MM.1S (cell line): ENCODE measurements at regions not wholly inside any gene's neighbourhood (a gene's known extent, or its start where the extent isn't known, plus 50 kb on each side); places are given as distances from the start of the nearest gene placed in this dataset.

Source experiments
- DNase-seq: peaks from one replicate; pipeline ENCODE4 v3.0.0-alpha.2; 2015
- H2AFZ ChIP-seq: fragments of 300-600 bp; sonication (generic); 2 replicates; pipeline ENCODE4 v1.6.0; 2016; ENCODE audit warnings: antibody characterized with exemption, low read length
- H3F3A ChIP-seq: fragments of 300-600 bp; sonication (generic); 2 replicates; pipeline ENCODE4 v1.6.1; 2016; ENCODE audit warnings: mild to moderate bottlenecking, antibody characterized with exemption, low read length, moderate library complexity, mixed read lengths; ENCODE audit not compliant: insufficient read depth
- H3K27ac ChIP-seq: fragments of 300-600 bp; sonication (generic); 2 replicates; pipeline ENCODE4 v1.5.1; 2016; ENCODE audit warnings: mild to moderate bottlenecking, low read length
- H3K27me3 ChIP-seq: fragments of 300-600 bp; sonication (generic); replicated peaks from 2 replicates; pipeline ENCODE4 v1.6.0; 2016; ENCODE audit warnings: low read length; ENCODE audit not compliant: insufficient read depth
- H3K36me3 ChIP-seq: fragments of 300-600 bp; sonication (generic); replicated peaks from 2 replicates; pipeline ENCODE4 v1.6.1; 2016; ENCODE audit warnings: mild to moderate bottlenecking, low read length, mixed read lengths; ENCODE audit not compliant: insufficient read depth
- H3K4me1 ChIP-seq: fragments of 300-600 bp; sonication (generic); 2 replicates; pipeline ENCODE4 v1.6.1; 2016; ENCODE audit warnings: low read length, mixed read lengths
- H3K4me2 ChIP-seq: fragments of 300-600 bp; sonication (generic); 2 replicates; pipeline ENCODE4 v1.6.0; 2016; ENCODE audit warnings: low read depth, low read length
- H3K4me3 ChIP-seq: fragments of 300-600 bp; sonication (generic); 2 replicates; pipeline ENCODE4 v1.5.1; 2016; ENCODE audit warnings: low read length, mixed read lengths
- H3K79me2 ChIP-seq: fragments of 300-600 bp; sonication (generic); 2 replicates; pipeline ENCODE4 v1.6.1; 2016; ENCODE audit warnings: mixed run types, low read length, mixed read lengths
- H3K9ac ChIP-seq: fragments of 300-600 bp; sonication (generic); 2 replicates; pipeline ENCODE4 v1.6.1; 2016; ENCODE audit warnings: low read length, mixed read lengths
- H3K9me2 ChIP-seq: fragments of 300-600 bp; sonication (generic); replicated peaks from 2 replicates; pipeline ENCODE4 v1.6.1; 2016; ENCODE audit warnings: mild to moderate bottlenecking, low read length, mixed read lengths; ENCODE audit not compliant: insufficient read depth
- H3K9me3 ChIP-seq: fragments of 300-600 bp; sonication (generic); replicated peaks from 2 replicates; pipeline ENCODE4 v1.6.1; 2016; ENCODE audit warnings: mild to moderate bottlenecking, low read length, mixed read lengths; ENCODE audit not compliant: insufficient read depth
- H4K20me1 ChIP-seq: fragments of 300-600 bp; sonication (generic); 2 replicates; pipeline ENCODE4 v1.6.1; 2016; ENCODE audit warnings: mild to moderate bottlenecking, low read length, moderate library complexity, mixed read lengths; ENCODE audit not compliant: insufficient read depth
- EZH2 ChIP-seq: fragments of 300-600 bp; sonication (generic); optimal IDR thresholded peaks from 2 replicates; pipeline ENCODE3; 2017; ENCODE audit warnings: low read depth, mild to moderate bottlenecking, antibody characterized with exemption, low read length, mixed read lengths
- EZH2phosphoT487 ChIP-seq: fragments of 300-600 bp; sonication (generic); IDR thresholded peaks from 2 replicates; pipeline ENCODE4 v1.6.1; 2018; ENCODE audit warnings: antibody characterized with exemption, low read length
- TF ChIP-seq, protein P1 (sequence below): fragments of 300-600 bp; sonication (generic); IDR thresholded peaks from 2 replicates; pipeline ENCODE4 v1.5.1; 2016; ENCODE audit warnings: antibody characterized with exemption, low read length, mixed read lengths

DNA sequence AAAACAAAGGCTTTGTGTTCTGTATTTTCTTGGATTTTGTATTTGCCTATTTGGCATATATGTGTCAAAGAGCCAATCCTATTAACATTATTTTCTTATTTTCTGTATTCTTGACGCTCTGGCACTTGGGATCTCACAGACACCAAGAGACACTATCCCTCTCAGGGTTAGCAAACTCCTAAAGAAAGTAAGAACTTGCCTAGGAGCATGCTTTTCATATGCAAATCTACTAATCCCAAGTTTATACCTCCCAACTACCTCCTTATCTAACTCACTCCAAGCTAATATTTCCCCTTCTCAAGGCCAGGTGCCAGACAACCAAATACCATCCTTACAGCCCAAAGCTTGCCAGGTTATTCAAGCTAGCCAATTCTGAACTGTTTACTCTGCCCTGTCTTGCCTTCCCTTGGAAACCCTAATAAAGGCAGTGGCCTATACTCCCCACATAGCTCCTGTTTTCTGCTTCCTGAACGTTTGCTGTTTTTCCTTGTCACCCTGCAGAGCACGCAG, 455.4 kb upstream of the ANO3 start:
- H2AFZ ChIP-seq: no peak overlapping the region
- no peak overlapping the region for H3K27ac ChIP-seq
- no peaks in the 10 kb centered on the region for H3K9me3 ChIP-seq
- H3F3A ChIP-seq: no peaks in the 10 kb centered on the region
- DNase-seq: no peak
- H3K4me1 ChIP-seq: no peaks in the 10 kb centered on the region
- no peaks in the 10 kb centered on the region for H3K36me3 ChIP-seq
- H3K9me2 ChIP-seq: no peaks in the 10 kb centered on the region
- H3K4me2 ChIP-seq: no peak overlapping the region
- no peaks in the 10 kb centered on the region for H3K79me2 ChIP-seq
- no peak overlapping the region for H3K9ac ChIP-seq
- H4K20me1 ChIP-seq: no peaks in the 10 kb centered on the region
- no peak for TF ChIP-seq EZH2phosphoT487
- no peak for TF ChIP-seq EZH2
- TF ChIP-seq, protein P1, sequence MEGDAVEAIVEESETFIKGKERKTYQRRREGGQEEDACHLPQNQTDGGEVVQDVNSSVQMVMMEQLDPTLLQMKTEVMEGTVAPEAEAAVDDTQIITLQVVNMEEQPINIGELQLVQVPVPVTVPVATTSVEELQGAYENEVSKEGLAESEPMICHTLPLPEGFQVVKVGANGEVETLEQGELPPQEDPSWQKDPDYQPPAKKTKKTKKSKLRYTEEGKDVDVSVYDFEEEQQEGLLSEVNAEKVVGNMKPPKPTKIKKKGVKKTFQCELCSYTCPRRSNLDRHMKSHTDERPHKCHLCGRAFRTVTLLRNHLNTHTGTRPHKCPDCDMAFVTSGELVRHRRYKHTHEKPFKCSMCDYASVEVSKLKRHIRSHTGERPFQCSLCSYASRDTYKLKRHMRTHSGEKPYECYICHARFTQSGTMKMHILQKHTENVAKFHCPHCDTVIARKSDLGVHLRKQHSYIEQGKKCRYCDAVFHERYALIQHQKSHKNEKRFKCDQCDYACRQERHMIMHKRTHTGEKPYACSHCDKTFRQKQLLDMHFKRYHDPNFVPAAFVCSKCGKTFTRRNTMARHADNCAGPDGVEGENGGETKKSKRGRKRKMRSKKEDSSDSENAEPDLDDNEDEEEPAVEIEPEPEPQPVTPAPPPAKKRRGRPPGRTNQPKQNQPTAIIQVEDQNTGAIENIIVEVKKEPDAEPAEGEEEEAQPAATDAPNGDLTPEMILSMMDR: no peak
- no peaks in the 10 kb centered on the region for H3K27me3 ChIP-seq
- no peak overlapping the region for H3K4me3 ChIP-seq

DNA sequence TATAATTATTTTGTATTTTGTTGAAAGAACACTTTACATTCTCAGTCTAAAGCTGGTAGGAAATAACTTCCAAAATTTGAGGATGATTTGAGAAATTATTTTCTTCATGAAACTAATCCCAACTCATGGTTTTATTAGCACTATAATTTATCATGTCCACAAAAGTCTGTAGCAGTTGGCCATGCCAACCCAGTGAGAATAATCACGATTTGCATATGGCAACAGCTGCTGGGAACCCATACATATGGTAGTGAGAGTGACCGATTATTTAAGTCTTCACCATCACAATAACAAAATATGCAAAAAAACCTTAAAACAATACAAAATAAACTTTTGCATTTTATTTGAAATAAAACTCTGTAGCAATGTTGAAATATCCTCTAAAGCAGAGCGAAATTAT, 445.9 kb upstream of the ANO3 start:
- H3F3A ChIP-seq: no peaks in the 10 kb centered on the region
- H3K4me3 ChIP-seq: no peak overlapping the region
- H3K9ac ChIP-seq: no peak overlapping the region
- no peaks in the 10 kb centered on the region for H3K9me2 ChIP-seq
- H3K79me2 ChIP-seq: no peaks in the 10 kb centered on the region
- H3K4me2 ChIP-seq: no peak overlapping the region
- no peaks in the 10 kb centered on the region for H3K4me1 ChIP-seq
- H4K20me1 ChIP-seq: no peaks in the 10 kb centered on the region
- H3K9me3 ChIP-seq: no peaks in the 10 kb centered on the region
- TF ChIP-seq, protein P1: no peak
- no peak for DNase-seq
- no peaks in the 10 kb centered on the region for H3K36me3 ChIP-seq
- no peaks in the 10 kb centered on the region for H3K27me3 ChIP-seq
- H2AFZ ChIP-seq: no peak overlapping the region
- H3K27ac ChIP-seq: no peak overlapping the region

DNA sequence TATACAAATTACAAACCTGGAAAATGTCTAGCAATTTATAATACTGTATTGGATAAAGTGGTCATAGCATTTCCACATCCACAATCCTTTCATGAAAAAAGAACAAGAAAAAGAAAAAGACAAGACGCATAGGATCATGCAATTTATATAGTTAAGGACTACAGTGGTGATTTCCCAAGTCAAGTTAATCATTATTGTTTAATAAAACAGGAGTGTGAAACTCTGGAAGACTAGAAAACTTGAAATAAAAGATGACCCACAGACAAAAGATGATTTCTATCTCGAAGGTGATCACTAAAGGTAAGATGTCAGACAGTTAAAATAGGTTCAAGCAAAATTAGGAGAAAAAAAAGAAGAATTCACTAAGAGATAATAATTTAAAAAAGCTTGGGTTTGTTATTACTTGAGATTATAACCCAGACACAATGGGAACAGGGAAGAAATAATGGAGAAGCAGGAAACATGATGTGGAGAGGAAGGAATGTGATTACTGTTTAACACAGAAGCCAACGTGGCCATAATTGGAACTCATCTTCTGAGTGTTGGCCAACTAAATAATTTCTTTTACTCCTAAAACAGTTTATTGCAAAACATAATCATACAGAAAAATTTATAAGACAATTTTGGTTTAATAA, 441.2 kb upstream of the ANO3 start:
- TF ChIP-seq, protein P1: no peak
- no peak for TF ChIP-seq EZH2
- no peak for TF ChIP-seq EZH2phosphoT487
- Histone ChIP-seq H4K20me1 (no peaks in the 10 kb centered on the region), H2AFZ (no peak overlapping the region), H3K4me2 (no peak overlapping the region), H3F3A (no peaks in the 10 kb centered on the region), H3K4me1 (no peaks in the 10 kb centered on the region), H3K27me3 (no peaks in the 10 kb centered on the region), H3K4me3 (no peak overlapping the region), H3K36me3 (no peaks in the 10 kb centered on the region), H3K9me2 (no peaks in the 10 kb centered on the region), H3K9ac (no peak overlapping the region), H3K79me2 (no peaks in the 10 kb centered on the region), H3K27ac (no peak overlapping the region), H3K9me3 (no peaks in the 10 kb centered on the region)
- no peak for DNase-seq
